ENCODE measurements at regions not wholly inside any gene's neighbourhood (a gene's known extent, or its start where the extent isn't known, plus 50 kb on each side); places are given as distances from the start of the nearest gene placed in this dataset.

- Histone ChIP-seq H3K79me2 (ENCODE audit: control insufficient read depth in 1 of 2, insufficient read depth in 2 of 2, low read length in 2 of 2) (no peaks in the 10 kb centered on the region), H2AFZ (ENCODE audit: low read length) (no peak overlapping the region), H4K91ac (replicated peaks; ENCODE audit: insufficient read length, low read length) (no peak overlapping the region), H4K5ac (ENCODE audit: insufficient read length, low read depth, low read length) (no peak overlapping the region), H4K20me1 (replicated peaks in 1 of 2; ENCODE audit: control insufficient read depth in 1 of 2, insufficient read depth in 2 of 2, low read length in 2 of 2) (no peaks in the 10 kb centered on the region), H3K4me2 (ENCODE audit: insufficient read depth in 1 of 2, low read depth in 2 of 2, low read length in 2 of 2) (no peak overlapping the region), H3K36me3 (ENCODE audit: control insufficient read depth in 2 of 4, insufficient read depth in 4 of 4, low read length in 3 of 4) (no peaks in the 10 kb centered on the region), H2BK12ac (ENCODE audit: low read depth, low read length) (no peak overlapping the region), H3K79me1 (ENCODE audit: low read depth, low read length) (no peaks in the 10 kb centered on the region), H3K18ac (ENCODE audit: extremely low read depth, low read length) (no peak overlapping the region), H2AK5ac (ENCODE audit: low read depth, low read length) (no peak overlapping the region), H4K8ac (ENCODE audit: extremely low read depth, insufficient read depth, low read length) (no peak overlapping the region), H2BK20ac (ENCODE audit: low read length) (no peak overlapping the region), H3K4ac (replicated peaks; ENCODE audit: insufficient read length, low read depth, low read length) (no peak overlapping the region), H3K9ac (replicated peaks in 1 of 4; ENCODE audit: extremely low read depth in 1 of 4, low read depth in 3 of 4, low read length in 3 of 4) (no peak overlapping the region), H3K9me3 (ENCODE audit: insufficient read depth in 2 of 2, low read depth in 1 of 2, low read length in 1 of 2) (no peaks in the 10 kb centered on the region), H3K14ac (ENCODE audit: insufficient read length) (no peak overlapping the region), H3K23me2 (ENCODE audit: low read depth, low read length) (no peaks in the 10 kb centered on the region), H3K56ac (replicated peaks; ENCODE audit: insufficient read length, low read depth, low read length) (no peak overlapping the region), H3K23ac (ENCODE audit: insufficient read length) (no peak overlapping the region), H3K4me3 (ENCODE audit: extremely low read depth in 1 of 4, insufficient read depth in 2 of 4, low read depth in 3 of 4, low read length in 4 of 4) (no peak overlapping the region), H2BK15ac (ENCODE audit: low read length) (no peak overlapping the region), H3K4me1 (replicated peaks in 1 of 4; ENCODE audit: control insufficient read depth in 3 of 4, insufficient read depth in 4 of 4, low read length in 3 of 4) (peaks cover 0 to 2% (median 0%) of the 10 kb centered on the region in 4 experiments; a peak in 1 of 7 replicates), H3K27me3 (replicated peaks in 1 of 4; ENCODE audit: control insufficient read depth in 3 of 4, extremely low read depth in 1 of 4, insufficient read depth in 3 of 4, low read length in 3 of 4) (no peaks in the 10 kb centered on the region), H2BK120ac (replicated peaks; ENCODE audit: low read depth, low read length) (no peak overlapping the region), H2BK5ac (ENCODE audit: low read depth, low read length) (no peak overlapping the region), H3K27ac (ENCODE audit: low read depth, low read length) (no peak overlapping the region)
- no peak for TF ChIP-seq TAF1 (IDR thresholded peaks at IDR 0.05; ENCODE audit: low read depth, low read length)
- no peak for TF ChIP-seq SIRT6 (IDR thresholded peaks at IDR 0.05; ENCODE audit: low read length)
- no peak for TF ChIP-seq BRCA1 (IDR thresholded peaks at IDR 0.05; ENCODE audit: low read depth, low read length)
- TF ChIP-seq, protein P1, sequence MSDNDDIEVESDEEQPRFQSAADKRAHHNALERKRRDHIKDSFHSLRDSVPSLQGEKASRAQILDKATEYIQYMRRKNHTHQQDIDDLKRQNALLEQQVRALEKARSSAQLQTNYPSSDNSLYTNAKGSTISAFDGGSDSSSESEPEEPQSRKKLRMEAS (IDR thresholded peaks at IDR 0.05): no peak
- TF ChIP-seq TBP (IDR thresholded peaks at IDR 0.05; ENCODE audit: low read depth, low read length): no peak
- TF ChIP-seq JUND (IDR thresholded peaks at IDR 0.05; ENCODE audit: low read length): no peak
- no peak for TF ChIP-seq FOSL1 (IDR thresholded peaks at IDR 0.05; ENCODE audit: insufficient read depth, low read depth, low read length)
- TF ChIP-seq RNF2 (IDR thresholded peaks at IDR 0.05; ENCODE audit: borderline replicate concordance, low read depth, low read length, missing control alignments, poor library complexity, severe bottlenecking): no peak
- DNase-seq (ENCODE audit: low read depth in 1 of 2, low spot score in 2 of 2) (no peak), FAIRE-seq (no peak)
- POLR2A ChIA-PET (ENCODE audit: partially characterized antibody): no interaction called here
- CTCF ChIA-PET (ENCODE audit: partially characterized antibody): no interaction called here
Observed at GRCh38 chr6:65922049-65922448, 215.0 kb upstream of the EYS start.

All from H1 (cell line).